ENCODE measurements at regions not wholly inside any gene's neighbourhood (a gene's known extent, or its start where the extent isn't known, plus 50 kb on each side); places are given as distances from the start of the nearest gene placed in this dataset.

GRCh38 chr1:56413671-56414199, 165.6 kb downstream of the PLPP3 start (continued):
- TF ChIP-seq PRDM10 (CRISPR knock-in tag; IDR thresholded peaks at IDR 0.05; ENCODE audit: low read depth) (peak; percentile 59), NCOR1 (IDR thresholded peaks at IDR 0.05; ENCODE audit: borderline replicate concordance, low read length) (no peak), MAX (IDR thresholded peaks at IDR 0.05) (peak; percentile 54; the same call in 1 of the 2 replicates), SRSF4 (IDR thresholded peaks at IDR 0.05; ENCODE audit: low read depth, low read length, poor library complexity, severe bottlenecking) (no peak), TIGD3 (CRISPR knock-in tag; IDR thresholded peaks at IDR 0.05; ENCODE audit: borderline replicate concordance) (no peak), HOXA7 (CRISPR knock-in tag; IDR thresholded peaks at IDR 0.05) (no peak), GMEB1 (CRISPR knock-in tag; IDR thresholded peaks at IDR 0.05; ENCODE audit: borderline replicate concordance) (no peak), NFE2L2 (IDR thresholded peaks at IDR 0.05; ENCODE audit: low read length) (no peak), TEAD3 (CRISPR knock-in tag; optimal IDR thresholded peaks at IDR 0.05; ENCODE audit: borderline replicate concordance) (peak; percentile 76), JUN (CRISPR knock-in tag; IDR thresholded peaks at IDR 0.05) (no peak), ELF4 (CRISPR knock-in tag; IDR thresholded peaks at IDR 0.05; ENCODE audit: borderline replicate concordance) (0 out of 2 replicates have a peak, but pooled peaks have one; percentile 36), ZNF276 (CRISPR knock-in tag; IDR thresholded peaks at IDR 0.05; ENCODE audit: low read depth) (no peak), GRHL1 (CRISPR knock-in tag; conservative IDR thresholded peaks at IDR 0.05) (no peak), EED (CRISPR knock-in tag; IDR thresholded peaks at IDR 0.05) (no peak), POGZ (CRISPR knock-in tag; IDR thresholded peaks at IDR 0.05) (peak; percentile 61; the same call in 1 of the 2 replicates), ZNF33A (CRISPR knock-in tag; IDR thresholded peaks at IDR 0.05; ENCODE audit: borderline replicate concordance) (no peak), CENPT (CRISPR knock-in tag; IDR thresholded peaks at IDR 0.05; ENCODE audit: low read depth) (no peak), ZNF441 (CRISPR knock-in tag; IDR thresholded peaks at IDR 0.05; ENCODE audit: borderline replicate concordance) (no peak)
